ENCODE measurements at regions not wholly inside any gene's neighbourhood (a gene's known extent, or its start where the extent isn't known, plus 50 kb on each side); places are given as distances from the start of the nearest gene placed in this dataset.

DNA sequence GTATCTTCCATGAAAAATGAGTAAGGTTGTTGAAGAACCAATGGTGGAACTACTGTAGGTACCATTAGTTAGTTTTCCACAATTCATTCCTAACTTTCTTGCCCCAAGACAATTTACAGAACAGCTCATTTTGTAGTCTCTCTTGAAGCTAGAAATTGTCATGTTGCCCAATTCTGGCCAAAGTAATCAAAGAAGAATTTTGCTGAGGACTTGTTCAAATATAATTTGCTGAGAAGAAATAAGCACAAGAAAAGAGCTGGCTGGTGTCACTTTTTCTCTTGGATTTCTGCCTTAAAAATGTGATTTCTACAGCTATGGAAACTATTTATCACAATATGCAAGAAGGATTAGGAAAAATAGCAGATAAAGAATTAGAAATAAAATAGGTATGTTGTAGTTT is 199.2 kb upstream of the SEMA3A start:
- TF ChIP-seq, protein P1, sequence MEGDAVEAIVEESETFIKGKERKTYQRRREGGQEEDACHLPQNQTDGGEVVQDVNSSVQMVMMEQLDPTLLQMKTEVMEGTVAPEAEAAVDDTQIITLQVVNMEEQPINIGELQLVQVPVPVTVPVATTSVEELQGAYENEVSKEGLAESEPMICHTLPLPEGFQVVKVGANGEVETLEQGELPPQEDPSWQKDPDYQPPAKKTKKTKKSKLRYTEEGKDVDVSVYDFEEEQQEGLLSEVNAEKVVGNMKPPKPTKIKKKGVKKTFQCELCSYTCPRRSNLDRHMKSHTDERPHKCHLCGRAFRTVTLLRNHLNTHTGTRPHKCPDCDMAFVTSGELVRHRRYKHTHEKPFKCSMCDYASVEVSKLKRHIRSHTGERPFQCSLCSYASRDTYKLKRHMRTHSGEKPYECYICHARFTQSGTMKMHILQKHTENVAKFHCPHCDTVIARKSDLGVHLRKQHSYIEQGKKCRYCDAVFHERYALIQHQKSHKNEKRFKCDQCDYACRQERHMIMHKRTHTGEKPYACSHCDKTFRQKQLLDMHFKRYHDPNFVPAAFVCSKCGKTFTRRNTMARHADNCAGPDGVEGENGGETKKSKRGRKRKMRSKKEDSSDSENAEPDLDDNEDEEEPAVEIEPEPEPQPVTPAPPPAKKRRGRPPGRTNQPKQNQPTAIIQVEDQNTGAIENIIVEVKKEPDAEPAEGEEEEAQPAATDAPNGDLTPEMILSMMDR (conservative IDR thresholded peaks at IDR 0.05; ENCODE audit: low read length), result no peak
- no peak for TF ChIP-seq EZH2phosphoT487 (IDR thresholded peaks at IDR 0.05; ENCODE audit: borderline replicate concordance)

Measured in Loucy (cell line).